ENCODE measurements at regions not wholly inside any gene's neighbourhood (a gene's known extent, or its start where the extent isn't known, plus 50 kb on each side); places are given as distances from the start of the nearest gene placed in this dataset.

DNA sequence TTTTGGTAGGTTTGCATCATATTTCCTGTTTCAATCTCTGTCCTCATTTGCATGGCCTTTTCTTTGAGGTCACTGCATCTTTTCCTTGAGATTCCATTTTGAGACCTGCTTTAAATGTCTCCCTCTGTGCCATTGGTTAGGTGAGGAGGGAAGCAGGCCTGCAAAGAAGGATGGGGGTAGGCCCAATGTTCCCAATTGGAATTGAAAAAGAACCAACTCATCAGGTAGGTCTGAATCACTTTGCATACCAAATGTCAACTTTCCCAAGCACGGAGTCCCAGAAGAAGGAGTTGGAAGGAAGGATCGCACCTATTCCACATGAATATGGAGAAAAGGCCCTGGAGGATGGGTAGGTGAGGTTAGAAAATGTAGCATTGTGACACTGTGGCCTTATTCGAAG lies 318.5 kb downstream of the BLID start:
- TF ChIP-seq, protein P1, sequence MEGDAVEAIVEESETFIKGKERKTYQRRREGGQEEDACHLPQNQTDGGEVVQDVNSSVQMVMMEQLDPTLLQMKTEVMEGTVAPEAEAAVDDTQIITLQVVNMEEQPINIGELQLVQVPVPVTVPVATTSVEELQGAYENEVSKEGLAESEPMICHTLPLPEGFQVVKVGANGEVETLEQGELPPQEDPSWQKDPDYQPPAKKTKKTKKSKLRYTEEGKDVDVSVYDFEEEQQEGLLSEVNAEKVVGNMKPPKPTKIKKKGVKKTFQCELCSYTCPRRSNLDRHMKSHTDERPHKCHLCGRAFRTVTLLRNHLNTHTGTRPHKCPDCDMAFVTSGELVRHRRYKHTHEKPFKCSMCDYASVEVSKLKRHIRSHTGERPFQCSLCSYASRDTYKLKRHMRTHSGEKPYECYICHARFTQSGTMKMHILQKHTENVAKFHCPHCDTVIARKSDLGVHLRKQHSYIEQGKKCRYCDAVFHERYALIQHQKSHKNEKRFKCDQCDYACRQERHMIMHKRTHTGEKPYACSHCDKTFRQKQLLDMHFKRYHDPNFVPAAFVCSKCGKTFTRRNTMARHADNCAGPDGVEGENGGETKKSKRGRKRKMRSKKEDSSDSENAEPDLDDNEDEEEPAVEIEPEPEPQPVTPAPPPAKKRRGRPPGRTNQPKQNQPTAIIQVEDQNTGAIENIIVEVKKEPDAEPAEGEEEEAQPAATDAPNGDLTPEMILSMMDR (optimal IDR thresholded peaks at IDR 0.05 in 1 of 3, IDR thresholded peaks at IDR 0.05 in 1 of 3, conservative IDR thresholded peaks at IDR 0.05 in 1 of 3; ENCODE audit: extremely low read depth in 1 of 3, insufficient read depth in 2 of 3, low read length in 3 of 3), result no peak
- no peak for TF ChIP-seq EZH2 (IDR thresholded peaks at IDR 0.05; ENCODE audit: low read length)

All from keratinocyte (primary cell).